ENCODE measurements at regions not wholly inside any gene's neighbourhood (a gene's known extent, or its start where the extent isn't known, plus 50 kb on each side); places are given as distances from the start of the nearest gene placed in this dataset.
"Not testable (repeated sequence)": the region's sequence is repeated elsewhere in the genome, so short reads cannot be mapped to it uniquely, and the experiment has no call there.

- H3K27me3 ChIP-seq (replicated peaks; ENCODE audit: insufficient read depth): no peaks in the 10 kb centered on the region
- TF ChIP-seq CTCF (IDR thresholded peaks at IDR 0.05): no peak
- TF ChIP-seq POLR2A (IDR thresholded peaks at IDR 0.05): no peak
- TF ChIP-seq POLR2AphosphoS5 (IDR thresholded peaks at IDR 0.05): no peak
- no peak overlapping the region for H3K27ac ChIP-seq
- H3K36me3 ChIP-seq: no peaks in the 10 kb centered on the region
- no peaks in the 10 kb centered on the region for H3K4me1 ChIP-seq (replicated peaks)
- intact Hi-C loops (cut with DNase I): no loop called here
- H3K4me3 ChIP-seq: no peak overlapping the region
- DNase-seq (ENCODE audit: low spot score): no peak
- H3K9me3 ChIP-seq: no peaks in the 10 kb centered on the region
Observed at GRCh38 chr4:23022032-23022431, 329.3 kb downstream of the GBA3 start.

- TF ChIP-seq CTCF (IDR thresholded peaks at IDR 0.05) (no peak), POLR2A (IDR thresholded peaks at IDR 0.05) (no peak), POLR2AphosphoS5 (IDR thresholded peaks at IDR 0.05) (no peak)
- Histone ChIP-seq H3K4me3 (no peak overlapping the region), H3K9me3 (no peaks in the 10 kb centered on the region), H3K27me3 (replicated peaks; ENCODE audit: insufficient read depth) (no peaks in the 10 kb centered on the region), H3K4me1 (replicated peaks) (no peaks in the 10 kb centered on the region), H3K27ac (no peak overlapping the region), H3K36me3 (no peaks in the 10 kb centered on the region)
- DNase-seq (ENCODE audit: low spot score): no peak
- 51% methylated on average over 4 of the region's 4 CpGs for WGBS
- intact Hi-C loops (cut with DNase I): no loop called here
Observed at GRCh38 chr4:23021040-23021439, 328.3 kb downstream of the GBA3 start.

GRCh38 chr4:23020399-23020798 is 327.7 kb downstream of the GBA3 start:
- WGBS: 62% methylated on average over 4 of the region's 4 CpGs
- H3K27ac ChIP-seq; intact Hi-C loops (cut with DNase I); H3K4me1 ChIP-seq (replicated peaks); H3K9me3 ChIP-seq; DNase-seq (ENCODE audit: low spot score); H3K4me3 ChIP-seq; H3K27me3 ChIP-seq (replicated peaks; ENCODE audit: insufficient read depth); H3K36me3 ChIP-seq: not testable (repeated sequence)

- Histone ChIP-seq H3K4me1 (replicated peaks) (no peaks in the 10 kb centered on the region), H3K36me3 (no peaks in the 10 kb centered on the region), H3K27me3 (replicated peaks; ENCODE audit: insufficient read depth) (no peaks in the 10 kb centered on the region), H3K9me3 (no peaks in the 10 kb centered on the region), H3K4me3 (no peak overlapping the region), H3K27ac (no peak overlapping the region)
- intact Hi-C loops (cut with DNase I): no loop called here
- no peak for DNase-seq (ENCODE audit: low spot score)
- TF ChIP-seq POLR2AphosphoS5 (IDR thresholded peaks at IDR 0.05) (no peak), POLR2A (IDR thresholded peaks at IDR 0.05) (no peak), CTCF (IDR thresholded peaks at IDR 0.05) (no peak)
- 87% methylated on average over 1 of the region's 1 CpG for WGBS
Observed at GRCh38 chr4:23016981-23017380, 324.2 kb downstream of the GBA3 start.

- no peak for DNase-seq (ENCODE audit: low spot score)
- intact Hi-C loops (cut with DNase I): no loop called here
- no peak for TF ChIP-seq POLR2AphosphoS5 (IDR thresholded peaks at IDR 0.05)
- no peak for TF ChIP-seq POLR2A (IDR thresholded peaks at IDR 0.05)
- TF ChIP-seq CTCF (IDR thresholded peaks at IDR 0.05): no peak
- no peaks in the 10 kb centered on the region for H3K9me3 ChIP-seq
- no peaks in the 10 kb centered on the region for H3K27me3 ChIP-seq (replicated peaks; ENCODE audit: insufficient read depth)
- H3K27ac ChIP-seq: no peak overlapping the region
- H3K4me1 ChIP-seq (replicated peaks): no peaks in the 10 kb centered on the region
- no peaks in the 10 kb centered on the region for H3K36me3 ChIP-seq
- no peak overlapping the region for H3K4me3 ChIP-seq
Observed at GRCh38 chr4:23015821-23016220, 323.1 kb downstream of the GBA3 start.

- no peaks in the 10 kb centered on the region for H3K27me3 ChIP-seq (replicated peaks; ENCODE audit: insufficient read depth)
- no peak for DNase-seq (ENCODE audit: low spot score)
- no peak overlapping the region for H3K27ac ChIP-seq
- H3K4me3 ChIP-seq: no peak overlapping the region
- H3K36me3 ChIP-seq: no peaks in the 10 kb centered on the region
- TF ChIP-seq CTCF (IDR thresholded peaks at IDR 0.05) (no peak), POLR2A (IDR thresholded peaks at IDR 0.05) (no peak), POLR2AphosphoS5 (IDR thresholded peaks at IDR 0.05) (no peak)
- no peaks in the 10 kb centered on the region for H3K9me3 ChIP-seq
- H3K4me1 ChIP-seq (replicated peaks): no peaks in the 10 kb centered on the region
- intact Hi-C loops (cut with DNase I): no loop called here
Observed at GRCh38 chr4:23009093-23009492, 316.4 kb downstream of the GBA3 start.

Data from prostate gland (tissue), 2 donors.